CD4-positive, alpha-beta T cell (primary cell): ENCODE measurements at regions not wholly inside any gene's neighbourhood (a gene's known extent, or its start where the extent isn't known, plus 50 kb on each side); places are given as distances from the start of the nearest gene placed in this dataset.

Source experiments
- ATAC-seq: fragments of 200-7000 bp; cut with Tn5 transposase; one replicate; pipeline ENCODE4 v1.10.0; 2022; ENCODE audit warnings: mild to moderate bottlenecking; ENCODE audit not compliant: poor library complexity
- CTCF ChIA-PET: fragments of 350-600 bp; sonication (Branson Sonifier 250); formaldehyde crosslinking; loops from one replicate; lab custom pipeline; 2021; ENCODE audit warnings: antibody characterized with exemption, inconsistent platforms; lab: Charles Lee
- POLR2A ChIA-PET: fragments of 350-600 bp; sonication (Branson Sonifier 250); formaldehyde crosslinking; loops from one replicate; lab custom pipeline; 2021; ENCODE audit warnings: antibody characterized with exemption, inconsistent platforms; lab: Charles Lee
- DNase-seq, 14 experiments: peaks; one replicate each; pipeline ENCODE4 v3.0.0-alpha.2; 2013 to 2020; ENCODE audit warnings: mixed read lengths in 2 of 14
- H3K27ac ChIP-seq, 2 donors: one replicate each; pipeline versions ENCODE4 v1.5.1 to v1.7.0; 2013; ENCODE audit warnings: low read length in 2 of 2, low read depth in 1 of 2, mild to moderate bottlenecking in 1 of 2
- H3K27me3 ChIP-seq, 2 experiments: 1 replicate in 1 of 2; 2 replicates in 1 of 2; pipeline versions ENCODE4 v1.6.1 to v1.7.0; 2013; ENCODE audit warnings: low read length in 2 of 2, control low read depth in 1 of 2, mild to moderate bottlenecking in 1 of 2, moderate library complexity in 1 of 2; ENCODE audit not compliant: insufficient read depth in 2 of 2, control insufficient read depth in 1 of 2
- H3K36me3 ChIP-seq: one replicate; pipeline ENCODE4 v1.6.1; 2013; ENCODE audit warnings: low read length, control low read depth; ENCODE audit not compliant: insufficient read depth
- H3K4me1 ChIP-seq: one replicate; pipeline ENCODE4 v1.6.1; 2013; ENCODE audit warnings: low read length, control low read depth; ENCODE audit not compliant: insufficient read depth
- H3K4me3 ChIP-seq: one replicate; pipeline ENCODE4 v1.5.1; 2013; ENCODE audit warnings: mild to moderate bottlenecking, low read length, moderate library complexity
- H3K9me3 ChIP-seq, 2 experiments: 1 replicate in 1 of 2; 2 replicates in 1 of 2; pipeline versions ENCODE4 v1.6.1 to v1.7.0; 2013; ENCODE audit warnings: low read length in 2 of 2, mild to moderate bottlenecking in 2 of 2, control low read depth in 1 of 2, moderate library complexity in 1 of 2; ENCODE audit not compliant: control insufficient read depth in 1 of 2, insufficient read depth in 1 of 2
- H3K27ac Mint-ChIP-seq: one replicate; pipeline ENCODE4 v1.8.0; 2020; ENCODE audit warnings: mixed read lengths
- H3K27me3 Mint-ChIP-seq: one replicate; pipeline ENCODE4 v1.8.0; 2021; ENCODE audit warnings: mixed read lengths
- H3K36me3 Mint-ChIP-seq: one replicate; pipeline ENCODE4 v1.8.0; 2021; ENCODE audit warnings: low read depth, mixed read lengths
- H3K4me1 Mint-ChIP-seq: one replicate; pipeline ENCODE4 v1.8.0; 2021; ENCODE audit warnings: low read depth, mixed read lengths
- H3K4me3 Mint-ChIP-seq: one replicate; pipeline ENCODE4 v1.8.0; 2020; ENCODE audit warnings: mild to moderate bottlenecking, mixed read lengths
- H3K9me3 Mint-ChIP-seq: one replicate; pipeline ENCODE4 v1.8.0; 2020; ENCODE audit warnings: mixed read lengths
- CTCF ChIP-seq: fragments of 200-600 bp; IDR thresholded peaks from one replicate; pipeline ENCODE4 v1.8.0; 2022; ENCODE audit warnings: antibody characterized with exemption, mild to moderate bottlenecking
- intact Hi-C, 2 experiments: fragments of 100-400 bp; cut with DNase I in 1 of 2; cut with micrococcal nuclease in 1 of 2; formaldehyde crosslinking; loops; one replicate each; pipeline versions ENCODE4 v1.15.1 to v1.9.0; 2023 to 2025; cut with DNase I, micrococcal nuclease

- Histone ChIP-seq H3K4me1 (no peaks in the 10 kb centered on the region), H3K36me3 (no peaks in the 10 kb centered on the region), H3K9me3 (peaks cover 0 to 5% of the 10 kb centered on the region in 2 experiments), H3K27ac (no peak overlapping the region), H3K4me3 (no peak overlapping the region), H3K27me3 (no peaks in the 10 kb centered on the region)
- no peak overlapping the region for H3K4me3 Mint-ChIP-seq
- CTCF ChIA-PET: no interaction called here
- H3K36me3 Mint-ChIP-seq: no peaks in the 10 kb centered on the region
- DNase-seq (no peak), ATAC-seq (no peak)
- intact Hi-C loops: no loop called here
- H3K27ac Mint-ChIP-seq: no peak overlapping the region
- POLR2A ChIA-PET: no interaction called here
- peaks cover 8% of the 10 kb centered on the region for H3K9me3 Mint-ChIP-seq
- H3K4me1 Mint-ChIP-seq: no peaks in the 10 kb centered on the region
- TF ChIP-seq CTCF: no peak
- H3K27me3 Mint-ChIP-seq: peaks cover 7% of the 10 kb centered on the region
Observed at GRCh38 chr13:106340249-106340648, 195.2 kb downstream of the EFNB2 start.

DNA sequence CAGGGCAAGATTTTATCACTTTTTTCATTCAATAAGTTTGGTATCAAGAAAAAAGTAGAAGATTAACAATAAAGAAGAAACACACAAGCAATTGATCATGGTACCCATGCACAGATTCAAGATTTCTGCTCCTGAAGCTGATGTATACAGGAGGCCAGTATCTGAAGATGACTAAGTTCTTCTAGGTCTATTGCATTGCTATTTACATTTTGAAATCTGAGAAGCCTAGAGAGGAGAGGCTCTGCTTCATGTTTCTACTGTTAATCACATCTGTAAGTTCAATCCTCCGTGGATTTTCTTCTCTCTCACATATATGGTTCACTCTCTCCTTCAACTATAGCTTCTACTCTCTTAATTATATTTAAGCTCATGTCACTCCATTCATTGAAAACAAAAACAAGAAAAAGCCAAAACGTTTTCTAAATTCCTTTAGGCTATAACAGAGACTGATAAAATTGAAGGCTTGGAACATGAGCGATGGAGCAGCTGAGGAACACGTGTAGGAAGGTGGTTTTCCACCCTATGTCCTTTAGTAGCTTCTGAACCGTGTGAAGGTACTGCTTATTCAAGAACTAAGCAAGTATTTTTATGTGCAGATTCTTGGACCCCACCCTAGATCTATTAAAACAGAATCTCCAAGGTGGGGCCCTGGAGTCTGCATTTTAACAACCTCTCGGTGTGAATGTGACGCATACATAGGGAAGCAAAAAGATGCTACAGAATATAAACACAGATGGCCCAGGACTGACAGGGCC is 198.2 kb downstream of the EFNB2 start:
- ChIA-PET CTCF (no interaction called here), POLR2A (no interaction called here)
- no peaks in the 10 kb centered on the region for H3K4me1 Mint-ChIP-seq
- Histone ChIP-seq H3K4me1 (no peaks in the 10 kb centered on the region), H3K4me3 (no peak overlapping the region), H3K9me3 (peaks cover 0 to 5% of the 10 kb centered on the region in 2 experiments), H3K36me3 (no peaks in the 10 kb centered on the region), H3K27me3 (no peaks in the 10 kb centered on the region), H3K27ac (no peak overlapping the region)
- no peak overlapping the region for H3K27ac Mint-ChIP-seq
- no peak for DNase-seq
- no peak for ATAC-seq
- H3K27me3 Mint-ChIP-seq: peaks cover 7% of the 10 kb centered on the region
- intact Hi-C loops: no loop called here
- TF ChIP-seq CTCF: no peak
- no peaks in the 10 kb centered on the region for H3K36me3 Mint-ChIP-seq
- H3K4me3 Mint-ChIP-seq: no peak overlapping the region
- peaks cover 8% of the 10 kb centered on the region for H3K9me3 Mint-ChIP-seq

DNA sequence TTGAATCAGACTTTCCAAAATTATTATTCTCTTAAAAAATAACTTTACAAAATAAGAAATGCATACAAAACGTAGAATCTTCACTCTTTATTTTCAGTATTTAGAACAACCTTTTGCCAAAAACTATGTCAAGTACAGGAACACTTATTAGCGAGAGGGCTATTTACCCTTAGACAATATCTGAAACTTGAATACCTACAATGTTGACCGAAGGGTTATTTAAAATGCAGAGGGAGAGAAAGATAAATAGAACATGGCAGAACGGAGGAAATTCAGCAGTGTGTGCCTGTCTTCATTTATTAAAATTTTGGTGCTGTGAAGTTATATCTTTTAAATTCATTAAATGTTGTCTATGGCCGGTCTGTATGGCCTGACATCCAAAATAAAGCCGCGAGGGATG is 198.8 kb downstream of the EFNB2 start:
- Histone ChIP-seq H3K9me3 (peaks cover 0 to 5% of the 10 kb centered on the region in 2 experiments), H3K36me3 (no peaks in the 10 kb centered on the region), H3K4me3 (no peak overlapping the region), H3K27ac (no peak overlapping the region), H3K27me3 (no peaks in the 10 kb centered on the region), H3K4me1 (no peaks in the 10 kb centered on the region)
- DNase-seq: no peak
- Mint-ChIP-seq H3K27me3 (peaks cover 4% of the 10 kb centered on the region), H3K27ac (no peak overlapping the region), H3K4me1 (no peaks in the 10 kb centered on the region), H3K9me3 (peaks cover 8% of the 10 kb centered on the region), H3K36me3 (no peaks in the 10 kb centered on the region), H3K4me3 (no peak overlapping the region)
- intact Hi-C loops: no loop called here
- no peak for ATAC-seq
- POLR2A ChIA-PET: no interaction called here
- no peak for TF ChIP-seq CTCF
- CTCF ChIA-PET: no interaction called here
